ENCODE measurements at regions not wholly inside any gene's neighbourhood (a gene's known extent, or its start where the extent isn't known, plus 50 kb on each side); places are given as distances from the start of the nearest gene placed in this dataset.

DNA sequence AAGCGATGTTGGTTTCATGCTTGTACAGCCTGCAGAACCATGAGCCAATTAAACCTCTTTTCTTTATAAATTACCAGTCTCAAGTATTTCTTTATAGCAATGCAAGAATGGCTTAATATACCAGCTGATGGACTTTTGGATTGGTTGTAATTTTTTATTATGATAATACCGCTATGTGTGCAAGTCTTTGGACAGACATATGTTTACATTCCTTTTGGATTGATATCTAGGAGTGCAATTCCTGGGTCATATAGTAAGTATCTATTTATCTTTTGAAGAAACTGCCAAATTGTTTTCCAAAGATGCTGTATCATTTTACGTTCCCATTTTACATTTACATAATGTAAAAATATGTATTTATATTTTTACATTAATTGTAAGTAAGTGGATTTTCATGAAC is 81.2 kb upstream of the PIP4K2A start:
- WGBS, 2 donors, result 86 to 93% methylated on average over 3 of the region's 3 CpGs
- H3K4me1 ChIP-seq (ENCODE audit: control insufficient read depth in 5 of 5, insufficient read depth in 5 of 5, low read length in 5 of 5), result no peaks in the 10 kb centered on the region
- no peak for ATAC-seq (ENCODE audit: insufficient read depth, low FRiP score)

DNA sequence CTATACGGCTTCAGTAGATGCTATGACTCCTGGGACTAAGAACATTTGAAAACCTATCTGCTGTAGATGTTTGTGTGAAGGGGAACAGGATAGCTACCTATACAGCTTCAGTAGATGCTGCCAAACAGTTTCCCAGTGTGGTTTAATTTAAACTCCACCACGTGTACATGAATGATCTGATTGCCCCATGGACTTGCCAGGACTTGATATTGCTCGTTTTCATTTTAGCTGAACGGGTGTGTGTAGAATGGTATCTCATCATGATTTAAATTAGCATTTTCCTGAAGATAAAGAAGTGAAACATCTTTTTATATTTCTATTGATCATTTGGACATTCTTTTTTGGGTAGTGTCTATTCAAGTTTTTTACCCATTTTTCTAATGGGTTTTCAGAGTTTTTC is 77.8 kb upstream of the PIP4K2A start:
- no peak overlapping the region for H3K9ac ChIP-seq (ENCODE audit: insufficient read depth in 1 of 2, low read length in 2 of 2)
- H3K4me1 ChIP-seq (ENCODE audit: control insufficient read depth in 5 of 5, insufficient read depth in 5 of 5, low read length in 5 of 5), result no peaks in the 10 kb centered on the region
- no peak for DNase-seq
- H3K36me3 ChIP-seq (ENCODE audit: control insufficient read depth in 4 of 4, insufficient read depth in 4 of 4, low read length in 4 of 4), result no peaks in the 10 kb centered on the region
- TF ChIP-seq, protein P1, sequence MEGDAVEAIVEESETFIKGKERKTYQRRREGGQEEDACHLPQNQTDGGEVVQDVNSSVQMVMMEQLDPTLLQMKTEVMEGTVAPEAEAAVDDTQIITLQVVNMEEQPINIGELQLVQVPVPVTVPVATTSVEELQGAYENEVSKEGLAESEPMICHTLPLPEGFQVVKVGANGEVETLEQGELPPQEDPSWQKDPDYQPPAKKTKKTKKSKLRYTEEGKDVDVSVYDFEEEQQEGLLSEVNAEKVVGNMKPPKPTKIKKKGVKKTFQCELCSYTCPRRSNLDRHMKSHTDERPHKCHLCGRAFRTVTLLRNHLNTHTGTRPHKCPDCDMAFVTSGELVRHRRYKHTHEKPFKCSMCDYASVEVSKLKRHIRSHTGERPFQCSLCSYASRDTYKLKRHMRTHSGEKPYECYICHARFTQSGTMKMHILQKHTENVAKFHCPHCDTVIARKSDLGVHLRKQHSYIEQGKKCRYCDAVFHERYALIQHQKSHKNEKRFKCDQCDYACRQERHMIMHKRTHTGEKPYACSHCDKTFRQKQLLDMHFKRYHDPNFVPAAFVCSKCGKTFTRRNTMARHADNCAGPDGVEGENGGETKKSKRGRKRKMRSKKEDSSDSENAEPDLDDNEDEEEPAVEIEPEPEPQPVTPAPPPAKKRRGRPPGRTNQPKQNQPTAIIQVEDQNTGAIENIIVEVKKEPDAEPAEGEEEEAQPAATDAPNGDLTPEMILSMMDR (IDR thresholded peaks at IDR 0.05; ENCODE audit: control extremely low read depth, extremely low read depth), result no peak
- 86 to 90% methylated on average over 4 of the region's 4 CpGs for WGBS, 2 donors
- H3K27ac ChIP-seq (ENCODE audit: low read depth in 1 of 2, low read length in 1 of 2), result no peak overlapping the region
- H3K27me3 ChIP-seq (ENCODE audit: control insufficient read depth in 3 of 3, insufficient read depth in 3 of 3, low read length in 2 of 3), result no peaks in the 10 kb centered on the region
- ATAC-seq (ENCODE audit: insufficient read depth, low FRiP score), result no peak
- no peaks in the 10 kb centered on the region for H3K9me3 ChIP-seq (ENCODE audit: control insufficient read depth in 4 of 4, insufficient read depth in 3 of 4, low read length in 3 of 4)
- no peak overlapping the region for H3K4me3 ChIP-seq

More for the DNA sequence above, 81.2 kb upstream of the PIP4K2A start:
- TF ChIP-seq, protein P1 (IDR thresholded peaks at IDR 0.05; ENCODE audit: control extremely low read depth, extremely low read depth), result no peak
- no peak overlapping the region for H3K9ac ChIP-seq (ENCODE audit: insufficient read depth in 1 of 2, low read length in 2 of 2)
- H3K9me3 ChIP-seq (ENCODE audit: control insufficient read depth in 4 of 4, insufficient read depth in 3 of 4, low read length in 3 of 4), result no peaks in the 10 kb centered on the region
- H3K27me3 ChIP-seq (ENCODE audit: control insufficient read depth in 3 of 3, insufficient read depth in 3 of 3, low read length in 2 of 3), result no peaks in the 10 kb centered on the region
- H3K4me3 ChIP-seq, result no peak overlapping the region
- no peaks in the 10 kb centered on the region for H3K36me3 ChIP-seq (ENCODE audit: control insufficient read depth in 4 of 4, insufficient read depth in 4 of 4, low read length in 4 of 4)
- DNase-seq, result no peak
- no peak overlapping the region for H3K27ac ChIP-seq (ENCODE audit: low read depth in 1 of 2, low read length in 1 of 2)

GRCh38 chr10:22791665-22792064 is 77.3 kb upstream of the PIP4K2A start:
- Histone ChIP-seq H3K27me3 (ENCODE audit: control insufficient read depth in 3 of 3, insufficient read depth in 3 of 3, low read length in 2 of 3) (no peaks in the 10 kb centered on the region), H3K4me3 (no peak overlapping the region), H3K9ac (ENCODE audit: insufficient read depth in 1 of 2, low read length in 2 of 2) (no peak overlapping the region), H3K4me1 (ENCODE audit: control insufficient read depth in 5 of 5, insufficient read depth in 5 of 5, low read length in 5 of 5) (no peaks in the 10 kb centered on the region), H3K9me3 (ENCODE audit: control insufficient read depth in 4 of 4, insufficient read depth in 3 of 4, low read length in 3 of 4) (no peaks in the 10 kb centered on the region), H3K27ac (ENCODE audit: low read depth in 1 of 2, low read length in 1 of 2) (no peak overlapping the region), H3K36me3 (ENCODE audit: control insufficient read depth in 4 of 4, insufficient read depth in 4 of 4, low read length in 4 of 4) (no peaks in the 10 kb centered on the region)
- 85 to 88% methylated on average over 5 of the region's 5 CpGs for WGBS, 2 donors
- DNase-seq, result no peak
- ATAC-seq (ENCODE audit: insufficient read depth, low FRiP score), result no peak
- TF ChIP-seq, protein P1 (IDR thresholded peaks at IDR 0.05; ENCODE audit: control extremely low read depth, extremely low read depth), result no peak

- no peaks in the 10 kb centered on the region for H3K27me3 ChIP-seq (ENCODE audit: control insufficient read depth in 3 of 3, insufficient read depth in 3 of 3, low read length in 2 of 3)
- H3K4me1 ChIP-seq (ENCODE audit: control insufficient read depth in 5 of 5, insufficient read depth in 5 of 5, low read length in 5 of 5), result peaks cover 0 to 8% (median 0%) of the 10 kb centered on the region in 5 donors
- TF ChIP-seq, protein P1 (IDR thresholded peaks at IDR 0.05; ENCODE audit: control extremely low read depth, extremely low read depth), result no peak
- H3K4me3 ChIP-seq, result no peak overlapping the region
- H3K36me3 ChIP-seq (ENCODE audit: control insufficient read depth in 4 of 4, insufficient read depth in 4 of 4, low read length in 4 of 4), result no peaks in the 10 kb centered on the region
- ATAC-seq (ENCODE audit: insufficient read depth, low FRiP score) (no peak), DNase-seq (no peak)
- H3K27ac ChIP-seq (ENCODE audit: low read depth in 1 of 2, low read length in 1 of 2), result no peak overlapping the region
- no peaks in the 10 kb centered on the region for H3K9me3 ChIP-seq (ENCODE audit: control insufficient read depth in 4 of 4, insufficient read depth in 3 of 4, low read length in 3 of 4)
- H3K9ac ChIP-seq (ENCODE audit: insufficient read depth in 1 of 2, low read length in 2 of 2), result no peak overlapping the region
- 88 to 90% methylated on average over 1 of the region's 1 CpG for WGBS, 2 donors
Measured at GRCh38 chr10:22784668-22785067, 70.3 kb upstream of the PIP4K2A start.

Measured in lung (tissue), 11 donors.